ENCODE measurements at regions not wholly inside any gene's neighbourhood (a gene's known extent, or its start where the extent isn't known, plus 50 kb on each side); places are given as distances from the start of the nearest gene placed in this dataset.

- no peak for DNase-seq
Observed at GRCh38 chr20:21936720-21937380, 231.4 kb downstream of the PAX1 start.

- no peak for DNase-seq
Observed at GRCh38 chr20:21936261-21936660, 230.8 kb downstream of the PAX1 start.

GRCh38 chr20:21933526-21933925, 228.1 kb downstream of the PAX1 start:
- DNase-seq, result no peak

DNA sequence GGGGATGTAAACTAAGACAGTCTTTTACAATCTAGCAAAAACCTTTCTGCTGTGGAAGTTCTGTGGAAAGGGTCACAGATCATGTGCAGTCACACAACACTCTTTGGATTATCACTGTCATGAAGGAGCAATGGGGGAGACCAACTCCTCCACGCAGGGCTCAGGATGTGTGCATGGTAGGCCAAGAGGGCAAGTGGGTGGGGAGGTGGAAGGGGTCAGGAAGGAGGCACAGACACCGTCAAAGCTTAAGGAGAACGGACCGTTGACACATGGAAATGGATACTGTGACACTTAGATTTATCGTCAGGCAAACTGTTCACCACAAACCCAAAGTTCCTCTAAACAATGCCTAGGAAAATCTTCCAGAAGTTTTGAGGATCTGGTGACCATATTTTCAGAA, 215.8 kb downstream of the PAX1 start:
- DNase-seq, result no peak

GRCh38 chr20:21920211-21920610, 214.7 kb downstream of the PAX1 start:
- DNase-seq, result no peak

GRCh38 chr20:21918398-21918797, 212.9 kb downstream of the PAX1 start:
- DNase-seq, result no peak

DNA sequence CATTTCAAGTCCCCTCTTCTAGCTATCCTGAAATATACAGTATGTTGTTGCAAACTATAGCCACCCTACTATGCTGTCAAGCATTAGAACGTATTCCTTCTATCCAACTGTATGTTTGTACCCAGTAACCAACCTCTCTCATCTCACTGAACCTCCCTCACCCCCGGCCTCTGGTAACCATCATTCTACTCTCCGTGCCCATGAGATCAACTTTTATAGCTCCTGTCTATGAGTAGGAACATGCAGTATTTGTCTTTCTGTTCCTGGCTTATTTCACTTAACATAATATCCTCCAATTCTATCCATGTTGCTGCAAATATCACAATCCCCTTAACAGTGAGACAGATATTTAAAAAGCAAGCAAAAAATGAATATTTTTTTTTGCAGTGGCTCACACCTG, 196.9 kb downstream of the PAX1 start:
- no peak for DNase-seq

DNA sequence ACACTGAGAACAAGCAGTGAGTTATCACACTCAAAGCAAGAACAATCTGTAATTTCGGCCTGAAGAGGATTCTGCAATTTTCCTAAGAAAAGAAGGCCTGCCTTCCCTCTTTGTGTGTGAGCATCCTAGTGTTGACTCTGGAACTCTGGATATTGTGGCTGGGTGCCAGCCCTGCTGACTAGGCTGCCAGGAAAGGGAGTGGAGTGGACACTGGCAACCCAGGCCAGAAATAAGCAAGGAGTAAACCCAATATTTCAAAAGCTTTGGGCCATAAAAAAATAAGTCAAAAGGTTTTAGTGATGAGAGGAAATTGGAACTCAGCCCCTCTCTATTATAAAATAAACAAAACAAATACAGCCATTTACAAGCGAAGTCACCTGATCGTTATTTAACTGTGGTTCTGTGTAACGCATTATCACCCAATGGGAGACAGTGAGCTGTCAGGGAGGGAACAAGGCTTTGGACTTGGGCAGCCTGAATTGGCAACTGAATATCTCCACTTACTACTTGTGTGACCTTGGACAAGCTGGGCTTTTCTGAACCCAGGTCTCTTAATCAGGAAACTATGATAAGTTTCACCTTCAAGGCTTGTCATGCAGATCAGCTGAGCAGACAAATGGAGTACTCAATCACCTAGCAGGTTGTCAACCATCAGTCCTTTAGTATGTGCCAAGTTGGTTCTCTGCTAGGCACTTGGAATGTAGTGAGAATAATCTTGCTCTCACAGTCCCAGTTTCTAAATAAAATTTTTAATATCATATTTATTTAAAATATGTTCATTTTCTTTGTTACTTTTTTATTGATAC, 196.2 kb downstream of the PAX1 start:
- peak in 1 of 2 donors; percentile 0 for DNase-seq

- DNase-seq, result no peak
Observed at GRCh38 chr20:21900431-21900830, 195.0 kb downstream of the PAX1 start.

GRCh38 chr20:21874921-21875320, 169.5 kb downstream of the PAX1 start:
- DNase-seq, result no peak

GRCh38 chr20:21874127-21874526, 168.7 kb downstream of the PAX1 start:
- DNase-seq, result no peak

- no peak for DNase-seq
Observed at GRCh38 chr20:21873291-21873690, 167.8 kb downstream of the PAX1 start.

DNA sequence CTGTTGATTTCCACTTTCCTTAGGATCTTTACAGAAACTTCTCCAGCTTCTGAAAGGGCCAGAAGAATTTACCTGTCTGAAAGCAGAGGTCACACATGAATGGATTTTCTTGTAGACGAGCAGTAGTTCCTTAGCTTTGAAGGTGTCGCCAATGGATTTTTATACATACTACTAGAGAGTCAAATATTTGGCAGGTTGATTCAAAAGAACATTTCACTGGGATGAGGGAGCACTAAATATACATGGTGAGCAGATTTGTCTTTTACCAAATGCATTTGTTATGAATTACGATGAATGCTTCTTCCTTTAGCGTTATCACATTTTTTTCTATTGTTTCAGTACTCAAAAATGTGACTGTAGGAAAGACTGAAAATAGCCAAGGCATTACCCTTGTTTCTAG, 162.3 kb downstream of the PAX1 start:
- DNase-seq, result no peak

DNA sequence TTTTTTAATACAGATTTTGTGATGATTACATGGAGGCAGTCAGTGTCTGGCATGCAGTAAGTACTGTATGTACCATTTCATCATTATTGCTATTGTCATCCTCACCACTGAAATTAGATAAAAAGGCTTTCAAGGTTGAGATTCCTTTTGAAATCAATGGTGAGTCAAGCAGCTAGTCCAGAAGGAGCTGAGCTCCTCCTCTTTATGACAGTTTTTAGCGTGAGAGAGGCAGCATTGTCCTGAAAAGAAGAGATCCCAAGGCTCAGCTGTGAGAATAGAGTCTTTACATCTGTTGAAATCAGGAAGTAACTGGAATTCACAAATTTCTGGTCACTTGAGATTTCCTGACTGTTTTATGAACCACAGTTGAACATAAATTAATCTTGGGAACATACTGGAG, 161.9 kb downstream of the PAX1 start:
- DNase-seq, result no peak

DNA sequence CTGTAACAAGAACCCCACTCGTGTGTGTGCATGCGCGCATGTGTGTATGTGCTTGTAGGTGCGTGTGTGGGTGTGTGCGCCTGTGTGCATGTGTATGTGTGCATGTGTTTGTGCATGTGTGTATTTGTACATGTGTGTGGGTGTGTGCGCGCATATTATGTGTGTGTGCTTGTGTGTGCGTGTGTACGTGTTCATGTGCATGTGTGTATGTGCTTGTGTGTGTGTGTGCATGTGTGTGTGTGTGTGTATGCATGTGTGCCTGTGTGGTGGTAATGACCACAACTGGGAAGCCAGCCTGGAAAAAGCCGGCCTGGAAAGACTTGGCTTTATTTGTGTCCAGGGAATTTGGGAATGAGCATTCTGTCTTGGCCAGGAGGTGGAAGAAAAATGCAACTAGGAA, 157.5 kb downstream of the PAX1 start:
- DNase-seq, result no peak

- DNase-seq, result no peak
Observed at GRCh38 chr20:21862259-21862946, 156.9 kb downstream of the PAX1 start.

DNA sequence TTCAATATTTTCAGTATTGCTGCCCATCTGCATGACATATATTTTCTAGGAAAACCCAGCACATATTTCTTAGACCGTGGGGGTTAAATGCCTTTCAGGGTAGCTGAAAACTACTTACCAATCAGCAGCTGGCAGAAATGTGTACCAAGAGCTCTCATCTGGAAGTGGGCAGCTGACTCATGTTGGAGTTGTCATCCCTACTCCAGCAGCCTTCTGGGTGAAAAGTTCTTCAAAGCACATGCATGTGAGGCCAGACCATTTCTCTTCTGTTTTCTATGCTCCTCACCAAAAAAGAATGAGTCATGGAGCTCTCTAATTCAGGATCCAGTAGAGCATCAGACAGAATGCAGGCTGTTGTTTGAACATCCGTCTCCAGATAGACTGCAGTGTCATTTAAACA, 135.5 kb downstream of the PAX1 start:
- no peak for DNase-seq

DNA sequence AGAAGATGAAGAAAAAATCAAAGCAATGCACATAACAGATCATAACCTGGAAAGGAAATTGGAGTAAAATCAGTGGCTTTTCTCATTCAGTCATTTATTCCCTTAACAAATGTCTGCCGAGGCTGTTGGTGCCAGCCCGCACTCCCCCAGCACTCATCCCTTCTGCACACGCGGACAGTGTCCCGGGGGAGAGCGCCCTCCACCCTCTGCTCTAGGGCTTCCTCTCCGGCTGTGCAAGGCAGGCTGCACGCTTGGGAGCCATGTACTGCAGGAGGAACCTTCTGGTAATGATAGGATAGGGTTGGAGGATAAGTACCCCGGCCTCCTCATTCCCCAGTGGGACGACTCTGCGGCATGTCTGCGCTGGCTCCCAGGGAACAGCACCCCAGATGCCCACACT, 134.5 kb downstream of the PAX1 start:
- no peak for DNase-seq

GRCh38 chr20:21836346-21836745, 130.9 kb downstream of the PAX1 start:
- no peak for DNase-seq

GRCh38 chr20:21835042-21835441, 129.6 kb downstream of the PAX1 start:
- no peak for DNase-seq

DNA sequence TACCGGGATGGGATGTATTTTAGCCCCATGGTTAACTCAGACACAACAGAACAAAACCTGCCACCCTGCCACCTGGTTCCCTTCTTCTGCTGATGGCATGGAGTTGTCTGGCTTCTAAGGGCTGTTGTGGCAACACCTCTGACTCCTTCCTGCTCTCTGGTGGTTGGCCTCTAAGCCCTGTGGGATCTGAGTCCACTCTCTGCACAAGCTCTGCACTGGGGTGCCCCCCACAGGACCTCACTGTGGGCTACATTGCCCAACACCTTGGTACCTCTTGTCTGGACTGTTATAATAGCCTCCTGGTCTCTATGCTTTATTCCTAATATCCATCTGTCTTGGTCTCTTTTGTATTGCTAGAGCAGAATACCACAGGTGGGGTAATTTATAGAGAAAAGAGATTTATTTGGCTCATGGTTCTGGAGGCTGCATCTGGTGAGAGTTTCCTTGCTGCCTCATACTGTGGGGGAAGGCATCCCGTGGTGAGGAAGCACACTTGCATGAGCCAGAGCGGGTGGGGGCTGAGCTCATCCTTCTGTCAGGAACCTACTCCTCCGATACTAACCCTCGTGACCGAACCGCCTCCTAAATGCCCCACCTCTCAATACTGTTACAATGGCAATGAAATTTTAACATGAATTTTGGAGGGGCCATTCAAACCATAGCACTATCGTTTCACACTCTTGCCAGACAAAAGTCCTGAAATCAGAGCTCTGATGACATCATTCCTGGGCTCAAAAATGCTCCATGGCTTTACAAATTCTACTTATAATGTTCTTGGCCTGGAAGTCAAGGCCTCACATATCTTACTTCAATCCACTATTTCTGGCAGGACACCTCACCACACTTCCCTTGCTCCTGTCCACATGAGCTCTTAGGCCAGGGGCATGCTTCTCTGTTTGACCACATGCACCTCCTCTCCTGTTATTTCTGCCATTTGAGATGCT, 127.2 kb downstream of the PAX1 start:
- DNase-seq, result no peak

GRCh38 chr20:21826976-21827375, 121.5 kb downstream of the PAX1 start:
- no peak for DNase-seq

DNA sequence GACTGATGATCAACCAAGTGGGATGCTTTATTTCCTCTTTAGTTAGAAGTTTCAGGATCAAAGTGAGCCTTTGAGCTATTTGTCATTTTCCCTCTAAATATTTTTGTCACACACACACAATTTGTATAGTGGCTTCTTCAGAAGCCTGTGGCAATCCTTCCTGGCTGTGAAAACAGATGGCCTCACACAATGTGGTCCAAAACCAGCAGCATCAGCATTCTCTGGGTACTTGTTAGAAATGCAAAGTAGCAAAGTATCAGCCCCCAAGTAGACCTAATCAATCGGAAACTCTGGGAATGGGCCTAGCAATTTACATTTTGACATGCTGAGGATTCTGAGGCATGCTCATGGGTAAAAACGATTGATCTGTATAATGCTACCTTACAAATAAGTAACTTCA, 115.9 kb downstream of the PAX1 start:
- no peak for DNase-seq

All from hippocampal formation (tissue), 2 donors.